ENCODE measurements at regions not wholly inside any gene's neighbourhood (a gene's known extent, or its start where the extent isn't known, plus 50 kb on each side); places are given as distances from the start of the nearest gene placed in this dataset.

GRCh38 chr3:99402755-99403154 is 235.6 kb upstream of the COL8A1 start:
- Mint-ChIP-seq H3K4me1 (no peaks in the 10 kb centered on the region), H3K4me3 (no peak overlapping the region), H3K9me3 (peaks cover 12% of the 10 kb centered on the region), H3K36me3 (no peaks in the 10 kb centered on the region), H3K27ac (no peak overlapping the region), H3K27me3 (no peaks in the 10 kb centered on the region)
- no peak for ATAC-seq

GRCh38 chr3:99400352-99400751 is 238.0 kb upstream of the COL8A1 start:
- H3K4me1 Mint-ChIP-seq, result no peaks in the 10 kb centered on the region
- H3K4me3 Mint-ChIP-seq, result no peak overlapping the region
- no peak overlapping the region for H3K27ac Mint-ChIP-seq
- H3K27me3 Mint-ChIP-seq, result no peaks in the 10 kb centered on the region
- H3K36me3 Mint-ChIP-seq, result no peaks in the 10 kb centered on the region
- peaks cover 15% of the 10 kb centered on the region for H3K9me3 Mint-ChIP-seq
- ATAC-seq, result no peak

GRCh38 chr3:99396651-99397275 is 241.6 kb upstream of the COL8A1 start:
- Mint-ChIP-seq H3K27ac (no peak overlapping the region), H3K9me3 (peaks cover 15% of the 10 kb centered on the region), H3K27me3 (no peaks in the 10 kb centered on the region), H3K4me1 (no peaks in the 10 kb centered on the region), H3K4me3 (no peak overlapping the region), H3K36me3 (no peaks in the 10 kb centered on the region)
- no peak for ATAC-seq

GRCh38 chr3:99394831-99395778 is 243.3 kb upstream of the COL8A1 start:
- Mint-ChIP-seq H3K27me3 (no peaks in the 10 kb centered on the region), H3K4me3 (no peak overlapping the region), H3K9me3 (peaks cover 15% of the 10 kb centered on the region), H3K36me3 (no peaks in the 10 kb centered on the region), H3K27ac (no peak overlapping the region), H3K4me1 (no peaks in the 10 kb centered on the region)
- no peak for ATAC-seq

GRCh38 chr3:99393961-99394360 is 244.4 kb upstream of the COL8A1 start:
- Mint-ChIP-seq H3K9me3 (peaks cover 8% of the 10 kb centered on the region), H3K36me3 (no peaks in the 10 kb centered on the region), H3K27ac (no peak overlapping the region), H3K27me3 (no peaks in the 10 kb centered on the region), H3K4me3 (no peak overlapping the region), H3K4me1 (no peaks in the 10 kb centered on the region)
- no peak for ATAC-seq

- H3K27me3 Mint-ChIP-seq, result no peaks in the 10 kb centered on the region
- no peak overlapping the region for H3K4me3 Mint-ChIP-seq
- no peaks in the 10 kb centered on the region for H3K9me3 Mint-ChIP-seq
- no peak overlapping the region for H3K27ac Mint-ChIP-seq
- no peak for ATAC-seq
- no peaks in the 10 kb centered on the region for H3K4me1 Mint-ChIP-seq
- no peaks in the 10 kb centered on the region for H3K36me3 Mint-ChIP-seq
These were observed 249.6 kb upstream of the COL8A1 start for GRCh38 chr3:99388780-99389179.

- no peak for ATAC-seq
These were observed 253.8 kb upstream of the COL8A1 start for GRCh38 chr3:99384596-99384995.

GRCh38 chr3:99376926-99377325 is 261.5 kb upstream of the COL8A1 start:
- no peaks in the 10 kb centered on the region for H3K36me3 Mint-ChIP-seq
- H3K9me3 Mint-ChIP-seq, result peaks cover 10% of the 10 kb centered on the region
- ATAC-seq, result peak; percentile 36
- H3K4me1 Mint-ChIP-seq, result no peaks in the 10 kb centered on the region
- H3K4me3 Mint-ChIP-seq, result no peak overlapping the region
- no peaks in the 10 kb centered on the region for H3K27me3 Mint-ChIP-seq
- no peak overlapping the region for H3K27ac Mint-ChIP-seq

More at GRCh38 chr3:99384596-99384995, 253.8 kb upstream of the COL8A1 start:
- no peaks in the 10 kb centered on the region for H3K27me3 Mint-ChIP-seq
- H3K4me1 Mint-ChIP-seq, result no peaks in the 10 kb centered on the region
- no peaks in the 10 kb centered on the region for H3K36me3 Mint-ChIP-seq
- peaks cover 13% of the 10 kb centered on the region for H3K9me3 Mint-ChIP-seq
- no peak overlapping the region for H3K4me3 Mint-ChIP-seq
- no peak overlapping the region for H3K27ac Mint-ChIP-seq

- Mint-ChIP-seq H3K36me3 (no peaks in the 10 kb centered on the region), H3K9me3 (no peaks in the 10 kb centered on the region), H3K4me1 (no peaks in the 10 kb centered on the region), H3K4me3 (no peak overlapping the region), H3K27me3 (no peaks in the 10 kb centered on the region), H3K27ac (no peak overlapping the region)
- no peak for ATAC-seq
These were observed 264.6 kb upstream of the COL8A1 start for GRCh38 chr3:99373846-99374210.

GRCh38 chr3:99373088-99373845 is 265.1 kb upstream of the COL8A1 start:
- no peak overlapping the region for H3K27ac Mint-ChIP-seq
- H3K4me3 Mint-ChIP-seq, result no peak overlapping the region
- H3K9me3 Mint-ChIP-seq, result no peaks in the 10 kb centered on the region
- H3K27me3 Mint-ChIP-seq, result no peaks in the 10 kb centered on the region
- no peaks in the 10 kb centered on the region for H3K36me3 Mint-ChIP-seq
- no peak for ATAC-seq
- no peaks in the 10 kb centered on the region for H3K4me1 Mint-ChIP-seq

GRCh38 chr3:99366663-99367429 is 271.5 kb upstream of the COL8A1 start:
- peaks cover 4% of the 10 kb centered on the region for H3K9me3 Mint-ChIP-seq
- no peak for ATAC-seq
- H3K27ac Mint-ChIP-seq, result no peak overlapping the region
- H3K4me1 Mint-ChIP-seq, result no peaks in the 10 kb centered on the region
- no peaks in the 10 kb centered on the region for H3K36me3 Mint-ChIP-seq
- no peaks in the 10 kb centered on the region for H3K27me3 Mint-ChIP-seq
- H3K4me3 Mint-ChIP-seq, result no peak overlapping the region

GRCh38 chr3:99365979-99366378 is 272.4 kb upstream of the COL8A1 start:
- ATAC-seq, result no peak
- Mint-ChIP-seq H3K27me3 (no peaks in the 10 kb centered on the region), H3K36me3 (no peaks in the 10 kb centered on the region), H3K27ac (no peak overlapping the region), H3K4me1 (no peaks in the 10 kb centered on the region), H3K9me3 (peaks cover 4% of the 10 kb centered on the region), H3K4me3 (no peak overlapping the region)

GRCh38 chr3:99365396-99365795 is 273.0 kb upstream of the COL8A1 start:
- H3K4me3 Mint-ChIP-seq, result no peak overlapping the region
- no peaks in the 10 kb centered on the region for H3K4me1 Mint-ChIP-seq
- no peak for ATAC-seq
- no peak overlapping the region for H3K27ac Mint-ChIP-seq
- peaks cover 4% of the 10 kb centered on the region for H3K9me3 Mint-ChIP-seq
- no peaks in the 10 kb centered on the region for H3K36me3 Mint-ChIP-seq
- no peaks in the 10 kb centered on the region for H3K27me3 Mint-ChIP-seq

GRCh38 chr3:99357131-99357530 is 281.3 kb upstream of the COL8A1 start:
- Mint-ChIP-seq H3K9me3 (no peaks in the 10 kb centered on the region), H3K36me3 (no peaks in the 10 kb centered on the region), H3K27me3 (no peaks in the 10 kb centered on the region), H3K4me1 (no peaks in the 10 kb centered on the region), H3K27ac (no peak overlapping the region), H3K4me3 (no peak overlapping the region)
- no peak for ATAC-seq

GRCh38 chr3:99356696-99357095 is 281.7 kb upstream of the COL8A1 start:
- H3K9me3 Mint-ChIP-seq, result no peaks in the 10 kb centered on the region
- no peak for ATAC-seq

More at GRCh38 chr3:99356696-99357095, 281.7 kb upstream of the COL8A1 start:
- no peak overlapping the region for H3K4me3 Mint-ChIP-seq
- no peaks in the 10 kb centered on the region for H3K27me3 Mint-ChIP-seq
- no peaks in the 10 kb centered on the region for H3K4me1 Mint-ChIP-seq
- no peak overlapping the region for H3K27ac Mint-ChIP-seq
- H3K36me3 Mint-ChIP-seq, result no peaks in the 10 kb centered on the region

All from stimulated activated memory B cell treated with anti-CD40 and anti-IgM and Interleukin-4, amounts not matched to agents 10 μg/mL and 1 μg/mL and 100 μg/mL, for 72 hours (primary cell).